Liver (tissue), 8 donors: ENCODE measurements at regions not wholly inside any gene's neighbourhood (a gene's known extent, or its start where the extent isn't known, plus 50 kb on each side); places are given as distances from the start of the nearest gene placed in this dataset.

Experiments
- DNase-seq: peaks from one replicate; pipeline ENCODE4 v3.0.0-alpha.2; 2017; ENCODE audit warnings: low spot score
- H3K27ac ChIP-seq, 2 donors: one replicate each; pipeline ENCODE4 v1.7.0; 2013; ENCODE audit warnings: inconsistent platforms in 2 of 2, low read length in 2 of 2, control low read depth in 1 of 2, low read depth in 1 of 2, mild to moderate bottlenecking in 1 of 2
- H3K27me3 ChIP-seq, 4 donors: one replicate each; pipeline versions ENCODE4 v1.6.1 to v1.7.0; 2013; ENCODE audit warnings: low read length in 3 of 4, inconsistent platforms in 1 of 4, mild to moderate bottlenecking in 1 of 4, moderate library complexity in 1 of 4; ENCODE audit not compliant: control insufficient read depth in 4 of 4, insufficient read depth in 4 of 4
- H3K36me3 ChIP-seq, 4 donors: one replicate each; pipeline versions ENCODE4 v1.6.1 to v1.7.0; 2013; ENCODE audit warnings: low read length in 3 of 4, mild to moderate bottlenecking in 3 of 4, low read depth in 1 of 4, moderate library complexity in 1 of 4; ENCODE audit not compliant: control insufficient read depth in 4 of 4, insufficient read depth in 3 of 4
- H3K4me1 ChIP-seq, 4 donors: one replicate each; pipeline versions ENCODE4 v1.6.1 to v1.7.0; 2013; ENCODE audit warnings: low read length in 3 of 4, mild to moderate bottlenecking in 3 of 4, moderate library complexity in 1 of 4; ENCODE audit not compliant: control insufficient read depth in 4 of 4, insufficient read depth in 4 of 4
- H3K4me3 ChIP-seq, 3 donors: one replicate each; pipeline versions ENCODE4 v1.6.1 to v1.7.0; 2013; ENCODE audit warnings: low read length in 3 of 3, control low read depth in 1 of 3, low read depth in 1 of 3, mild to moderate bottlenecking in 1 of 3
- H3K9ac ChIP-seq, 2 donors: one replicate each; pipeline ENCODE4 v1.7.0; 2013; ENCODE audit warnings: low read length in 2 of 2, mild to moderate bottlenecking in 2 of 2, moderate library complexity in 2 of 2, control low read depth in 1 of 2, low read depth in 1 of 2
- H3K9me3 ChIP-seq, 4 donors: one replicate each; pipeline versions ENCODE4 v1.6.1 to v1.7.0; 2013; ENCODE audit warnings: low read length in 3 of 4; ENCODE audit not compliant: control insufficient read depth in 4 of 4
- EGR1 ChIP-seq, 2 donors: IDR thresholded peaks; 2 replicates each; pipeline ENCODE4 v1.6.1; 2016 to 2018; ENCODE audit warnings: antibody characterized with exemption in 2 of 2, low read depth in 2 of 2
- FOXA1 ChIP-seq: IDR thresholded peaks from 2 replicates; pipeline ENCODE4 v1.6.1; 2016; ENCODE audit warnings: antibody characterized with exemption
- FOXA2 ChIP-seq: IDR thresholded peaks from 2 replicates; pipeline ENCODE4 v1.6.1; 2016; ENCODE audit warnings: antibody characterized with exemption
- GABPA ChIP-seq, 2 donors: IDR thresholded peaks in 1 of 2; conservative IDR thresholded peaks in 1 of 2; 2 replicates each; pipeline ENCODE4 v1.6.1; 2016; ENCODE audit warnings: antibody characterized with exemption in 2 of 2, mild to moderate bottlenecking in 1 of 2, moderate library complexity in 1 of 2
- HNF4A ChIP-seq, 2 donors: conservative IDR thresholded peaks; 2 replicates each; pipeline ENCODE4 v1.6.1; 2016; ENCODE audit warnings: antibody characterized with exemption in 2 of 2, mild to moderate bottlenecking in 2 of 2
- HNF4G ChIP-seq: IDR thresholded peaks from 2 replicates; pipeline ENCODE4 v1.6.1; 2016; ENCODE audit warnings: antibody characterized with exemption
- JUND ChIP-seq, 2 donors: IDR thresholded peaks; 2 replicates each; pipeline ENCODE4 v1.6.1; 2016; ENCODE audit warnings: antibody characterized with exemption in 2 of 2
- NR2F2 ChIP-seq: IDR thresholded peaks from 2 replicates; pipeline ENCODE4 v1.6.1; 2016; ENCODE audit warnings: antibody characterized with exemption
- RAD21 ChIP-seq, 2 donors: IDR thresholded peaks; 2 replicates each; pipeline ENCODE4 v1.6.1; 2016; ENCODE audit warnings: antibody characterized with exemption in 2 of 2, mild to moderate bottlenecking in 2 of 2
- RXRA ChIP-seq, 2 donors: IDR thresholded peaks; 2 replicates each; pipeline ENCODE4 v1.6.1; 2017 to 2018; ENCODE audit warnings: antibody characterized with exemption in 2 of 2, mild to moderate bottlenecking in 1 of 2
- SP1 ChIP-seq: IDR thresholded peaks from 2 replicates; pipeline ENCODE4 v1.6.1; 2018; ENCODE audit warnings: antibody characterized with exemption, mild to moderate bottlenecking
- TAF1 ChIP-seq: conservative IDR thresholded peaks from 2 replicates; pipeline ENCODE4 v1.6.1; 2016; ENCODE audit warnings: antibody characterized with exemption, mild to moderate bottlenecking
- YY1 ChIP-seq: IDR thresholded peaks from 2 replicates; pipeline ENCODE4 v1.6.1; 2016; ENCODE audit warnings: antibody characterized with exemption, mild to moderate bottlenecking
- WGBS: extraction: QIAGEN DNeasy Blood & Tissue Kit; methylation state at CpG from one replicate; pipeline ENCODE4 v1.1.7; 2013; 5-methylcytosine and 5-hydroxymethylcytosine counted together
- TF ChIP-seq, protein P1 (sequence below): IDR thresholded peaks from 2 replicates; pipeline ENCODE4 v1.6.1; 2016; ENCODE audit warnings: antibody characterized with exemption, mild to moderate bottlenecking
- TF ChIP-seq, protein P2 (sequence below): IDR thresholded peaks from 2 replicates; pipeline ENCODE4 v1.6.1; 2016; ENCODE audit warnings: antibody characterized with exemption
- TF ChIP-seq, protein P3 (sequence below): fragments of 150-350 bp; IDR thresholded peaks from 2 replicates; pipeline ENCODE4 v1.5.1; 2017; ENCODE audit warnings: improper control_type of control experiment, low read depth, low read length; ENCODE audit not compliant: missing input control
- TF ChIP-seq, protein P4 (sequence below): IDR thresholded peaks from 2 replicates; pipeline ENCODE4 v1.6.1; 2016; ENCODE audit warnings: antibody characterized with exemption
- TF ChIP-seq, protein P5 (sequence below): IDR thresholded peaks from 2 replicates; pipeline ENCODE4 v1.6.1; 2016; ENCODE audit warnings: antibody characterized with exemption
- donor health status: healthy.
- donor health status: healthy.
- donor health status: healthy.
- donor health status: healthy.
- donor health status: healthy.

DNA sequence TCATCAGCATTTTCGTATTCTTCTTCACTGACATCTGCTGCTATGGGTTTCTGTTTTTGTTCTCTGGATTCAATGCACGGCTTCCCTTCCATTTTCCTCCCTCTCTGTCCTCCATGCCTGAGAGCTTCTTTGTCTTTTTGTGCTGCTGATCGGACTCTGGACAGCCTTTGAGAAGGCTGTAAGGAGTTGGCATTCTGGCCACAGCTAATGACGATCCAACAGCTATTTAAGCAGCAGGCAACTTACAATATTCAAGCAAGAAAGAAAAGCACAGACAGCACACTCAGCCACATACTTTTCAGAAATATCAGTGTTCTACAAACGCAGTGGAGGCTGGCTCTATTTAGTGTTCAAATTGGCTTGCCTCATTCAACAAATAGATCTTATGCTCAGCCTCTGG is 60.9 kb upstream of the ZC3H12C start:
- Histone ChIP-seq H3K9me3 (peaks cover 0 to 8% (median under 1%) of the 10 kb centered on the region in 4 donors), H3K27ac (no peak overlapping the region), H3K27me3 (no peaks in the 10 kb centered on the region), H3K4me1 (no peaks in the 10 kb centered on the region), H3K9ac (no peak overlapping the region), H3K4me3 (no peak overlapping the region), H3K36me3 (no peaks in the 10 kb centered on the region)
- WGBS = 80% methylated on average over 5 of the region's 5 CpGs
- DNase-seq = no peak
- TF ChIP-seq FOXA2 = no peak
- no peak for TF ChIP-seq HNF4A (conservative IDR thresholded peaks at IDR 0.05)
- TF ChIP-seq, protein P1, sequence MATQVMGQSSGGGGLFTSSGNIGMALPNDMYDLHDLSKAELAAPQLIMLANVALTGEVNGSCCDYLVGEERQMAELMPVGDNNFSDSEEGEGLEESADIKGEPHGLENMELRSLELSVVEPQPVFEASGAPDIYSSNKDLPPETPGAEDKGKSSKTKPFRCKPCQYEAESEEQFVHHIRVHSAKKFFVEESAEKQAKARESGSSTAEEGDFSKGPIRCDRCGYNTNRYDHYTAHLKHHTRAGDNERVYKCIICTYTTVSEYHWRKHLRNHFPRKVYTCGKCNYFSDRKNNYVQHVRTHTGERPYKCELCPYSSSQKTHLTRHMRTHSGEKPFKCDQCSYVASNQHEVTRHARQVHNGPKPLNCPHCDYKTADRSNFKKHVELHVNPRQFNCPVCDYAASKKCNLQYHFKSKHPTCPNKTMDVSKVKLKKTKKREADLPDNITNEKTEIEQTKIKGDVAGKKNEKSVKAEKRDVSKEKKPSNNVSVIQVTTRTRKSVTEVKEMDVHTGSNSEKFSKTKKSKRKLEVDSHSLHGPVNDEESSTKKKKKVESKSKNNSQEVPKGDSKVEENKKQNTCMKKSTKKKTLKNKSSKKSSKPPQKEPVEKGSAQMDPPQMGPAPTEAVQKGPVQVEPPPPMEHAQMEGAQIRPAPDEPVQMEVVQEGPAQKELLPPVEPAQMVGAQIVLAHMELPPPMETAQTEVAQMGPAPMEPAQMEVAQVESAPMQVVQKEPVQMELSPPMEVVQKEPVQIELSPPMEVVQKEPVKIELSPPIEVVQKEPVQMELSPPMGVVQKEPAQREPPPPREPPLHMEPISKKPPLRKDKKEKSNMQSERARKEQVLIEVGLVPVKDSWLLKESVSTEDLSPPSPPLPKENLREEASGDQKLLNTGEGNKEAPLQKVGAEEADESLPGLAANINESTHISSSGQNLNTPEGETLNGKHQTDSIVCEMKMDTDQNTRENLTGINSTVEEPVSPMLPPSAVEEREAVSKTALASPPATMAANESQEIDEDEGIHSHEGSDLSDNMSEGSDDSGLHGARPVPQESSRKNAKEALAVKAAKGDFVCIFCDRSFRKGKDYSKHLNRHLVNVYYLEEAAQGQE = no peak
- TF ChIP-seq, protein P2, sequence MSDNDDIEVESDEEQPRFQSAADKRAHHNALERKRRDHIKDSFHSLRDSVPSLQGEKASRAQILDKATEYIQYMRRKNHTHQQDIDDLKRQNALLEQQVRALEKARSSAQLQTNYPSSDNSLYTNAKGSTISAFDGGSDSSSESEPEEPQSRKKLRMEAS = no peak
- no peak for TF ChIP-seq NR2F2
- TF ChIP-seq GABPA (IDR thresholded peaks at IDR 0.05 in 1 of 2, conservative IDR thresholded peaks at IDR 0.05 in 1 of 2) = no peak
- TF ChIP-seq, protein P3, sequence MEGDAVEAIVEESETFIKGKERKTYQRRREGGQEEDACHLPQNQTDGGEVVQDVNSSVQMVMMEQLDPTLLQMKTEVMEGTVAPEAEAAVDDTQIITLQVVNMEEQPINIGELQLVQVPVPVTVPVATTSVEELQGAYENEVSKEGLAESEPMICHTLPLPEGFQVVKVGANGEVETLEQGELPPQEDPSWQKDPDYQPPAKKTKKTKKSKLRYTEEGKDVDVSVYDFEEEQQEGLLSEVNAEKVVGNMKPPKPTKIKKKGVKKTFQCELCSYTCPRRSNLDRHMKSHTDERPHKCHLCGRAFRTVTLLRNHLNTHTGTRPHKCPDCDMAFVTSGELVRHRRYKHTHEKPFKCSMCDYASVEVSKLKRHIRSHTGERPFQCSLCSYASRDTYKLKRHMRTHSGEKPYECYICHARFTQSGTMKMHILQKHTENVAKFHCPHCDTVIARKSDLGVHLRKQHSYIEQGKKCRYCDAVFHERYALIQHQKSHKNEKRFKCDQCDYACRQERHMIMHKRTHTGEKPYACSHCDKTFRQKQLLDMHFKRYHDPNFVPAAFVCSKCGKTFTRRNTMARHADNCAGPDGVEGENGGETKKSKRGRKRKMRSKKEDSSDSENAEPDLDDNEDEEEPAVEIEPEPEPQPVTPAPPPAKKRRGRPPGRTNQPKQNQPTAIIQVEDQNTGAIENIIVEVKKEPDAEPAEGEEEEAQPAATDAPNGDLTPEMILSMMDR = no peak
- TF ChIP-seq YY1 = no peak
- TF ChIP-seq, protein P4, sequence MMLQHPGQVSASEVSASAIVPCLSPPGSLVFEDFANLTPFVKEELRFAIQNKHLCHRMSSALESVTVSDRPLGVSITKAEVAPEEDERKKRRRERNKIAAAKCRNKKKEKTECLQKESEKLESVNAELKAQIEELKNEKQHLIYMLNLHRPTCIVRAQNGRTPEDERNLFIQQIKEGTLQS = no peak
- TF ChIP-seq, protein P5, sequence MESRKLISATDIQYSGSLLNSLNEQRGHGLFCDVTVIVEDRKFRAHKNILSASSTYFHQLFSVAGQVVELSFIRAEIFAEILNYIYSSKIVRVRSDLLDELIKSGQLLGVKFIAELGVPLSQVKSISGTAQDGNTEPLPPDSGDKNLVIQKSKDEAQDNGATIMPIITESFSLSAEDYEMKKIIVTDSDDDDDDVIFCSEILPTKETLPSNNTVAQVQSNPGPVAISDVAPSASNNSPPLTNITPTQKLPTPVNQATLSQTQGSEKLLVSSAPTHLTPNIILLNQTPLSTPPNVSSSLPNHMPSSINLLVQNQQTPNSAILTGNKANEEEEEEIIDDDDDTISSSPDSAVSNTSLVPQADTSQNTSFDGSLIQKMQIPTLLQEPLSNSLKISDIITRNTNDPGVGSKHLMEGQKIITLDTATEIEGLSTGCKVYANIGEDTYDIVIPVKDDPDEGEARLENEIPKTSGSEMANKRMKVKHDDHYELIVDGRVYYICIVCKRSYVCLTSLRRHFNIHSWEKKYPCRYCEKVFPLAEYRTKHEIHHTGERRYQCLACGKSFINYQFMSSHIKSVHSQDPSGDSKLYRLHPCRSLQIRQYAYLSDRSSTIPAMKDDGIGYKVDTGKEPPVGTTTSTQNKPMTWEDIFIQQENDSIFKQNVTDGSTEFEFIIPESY = no peak
- TF ChIP-seq EGR1 (IDR thresholded peaks at IDR 0.05; ENCODE audit: low read depth in 2 of 2) = no peak
- no peak for TF ChIP-seq SP1
- TF ChIP-seq FOXA1 = no peak
- TF ChIP-seq TAF1 = no peak
- TF ChIP-seq RAD21 (IDR thresholded peaks at IDR 0.05) = no peak
- TF ChIP-seq RXRA (IDR thresholded peaks at IDR 0.05) = no peak
- TF ChIP-seq HNF4G = no peak
- no peak for TF ChIP-seq JUND (IDR thresholded peaks at IDR 0.05)
